HCT116 (cell line): ENCODE measurements at regions not wholly inside any gene's neighbourhood (a gene's known extent, or its start where the extent isn't known, plus 50 kb on each side); places are given as distances from the start of the nearest gene placed in this dataset.

ENCODE experiments used
- ATAC-seq: fragments of 200-7000 bp; cut with Tn5 transposase; 2 replicates; pipeline ENCODE4 v1.9.1; 2020; ENCODE audit warnings: mild to moderate bottlenecking, moderate library complexity
- BruUV-seq: library from RNA; stranded (reverse); fragments of 400-500 nt; replicated peaks from 2 replicates; lab custom pipeline; 2021; lab: Mats Ljungman, UMichigan
- CTCF ChIA-PET: fragments of 300-600 bp; sonication (Branson Sonifier 250); formaldehyde crosslinking; loops from one replicate; lab custom pipeline; 2021; ENCODE audit warnings: antibody characterized with exemption; lab: Charles Lee
- POLR2A ChIA-PET: fragments of 300-600, 350-600 bp; sonication (Branson Sonifier 250); formaldehyde crosslinking; loops from one replicate; lab custom pipeline; 2021; ENCODE audit warnings: antibody characterized with exemption; lab: Charles Lee
- RAD21 ChIA-PET, 2 experiments: fragments of 300-600 bp; sonication (Branson Sonifier 250); formaldehyde crosslinking; loops; one replicate each; lab custom pipeline; 2023; ENCODE audit warnings: low total read pairs in 2 of 2; ENCODE audit not compliant: uncharacterized antibody in 2 of 2, unreplicated experiment in 2 of 2, low non-redundant PET in 1 of 2; lab: Charles Lee
- DNase-seq: peaks from one replicate; pipeline ENCODE4 v3.0.0-alpha.2; 2010; ENCODE audit warnings: low read depth, low spot score
- H2AFZ ChIP-seq: fragments of 200-600 bp; shearing (Covaris generic), sonication (generic); 2 replicates; pipeline ENCODE4 v1.6.1; 2017; ENCODE audit warnings: low read depth, mixed run types, mixed read lengths, antibody characterized with exemption, low read length; ENCODE audit not compliant: poor library complexity, severe bottlenecking
- H3K27ac ChIP-seq: 2 replicates; pipeline ENCODE4 v1.5.1; 2012; ENCODE audit warnings: low read depth, low read length
- H3K27me3 ChIP-seq: fragments of 200-600 bp; sonication (generic); 2 replicates; pipeline ENCODE4 v1.6.1; 2016; ENCODE audit warnings: mixed run types, low read length, mixed read lengths; ENCODE audit not compliant: insufficient read depth
- H3K36me3 ChIP-seq, 2 experiments: fragments of 200-500 bp in 1 of 2; fragments of 200-600 bp in 1 of 2; sonication (Bioruptor generic) in 1 of 2; sonication (generic) in 1 of 2; 2 replicates each; pipeline versions ENCODE4 v1.5.1 to v1.6.1; 2014 to 2016; ENCODE audit warnings: low read length in 2 of 2, inconsistent platforms in 1 of 2, mixed read lengths in 1 of 2, mixed run types in 1 of 2; ENCODE audit not compliant: insufficient read depth in 2 of 2, control insufficient read depth in 1 of 2
- H3K4me1 ChIP-seq, 2 experiments: fragments of 200-600 bp in 1 of 2; sonication (generic) in 1 of 2; 2 replicates each; pipeline versions ENCODE4 v1.5.1 to v1.6.1; 2012 to 2017; ENCODE audit warnings: low read length in 2 of 2, inconsistent platforms in 1 of 2, mild to moderate bottlenecking in 1 of 2, mixed read lengths in 1 of 2, mixed run types in 1 of 2, moderate library complexity in 1 of 2; ENCODE audit not compliant: insufficient read depth in 2 of 2, control insufficient read depth in 1 of 2
- H3K4me2 ChIP-seq: fragments of 200-600 bp; sonication (generic); 2 replicates; pipeline ENCODE4 v1.6.1; 2017; ENCODE audit warnings: mixed run types, low read length, mixed read lengths
- H3K4me3 ChIP-seq, 2 experiments: fragments of 200-600 bp in 1 of 2; sonication (generic) in 1 of 2; replicated peaks in 1 of 2; 2 replicates each; pipeline ENCODE4 v1.5.1; 2011 to 2016; ENCODE audit warnings: low read length in 2 of 2, control low read depth in 1 of 2, low read depth in 1 of 2, mild to moderate bottlenecking in 1 of 2, mixed read lengths in 1 of 2, mixed run types in 1 of 2
- H3K79me2 ChIP-seq: fragments of 200-600 bp; sonication (generic); 2 replicates; pipeline ENCODE4 v1.6.1; 2017; ENCODE audit warnings: mild to moderate bottlenecking, mixed run types, low read length, moderate library complexity, mixed read lengths; ENCODE audit not compliant: insufficient read depth
- H3K9ac ChIP-seq: fragments of 200-600 bp; sonication (generic); 2 replicates; pipeline ENCODE4 v1.6.1; 2016; ENCODE audit warnings: low read length, mixed read lengths
- H3K9me2 ChIP-seq: fragments of 200-600 bp; sonication (generic), shearing (Covaris generic); 2 replicates; pipeline ENCODE4 v1.6.1; 2017; ENCODE audit warnings: mixed run types, mild to moderate bottlenecking, moderate library complexity; ENCODE audit not compliant: insufficient read depth
- H3K9me3 ChIP-seq, 2 experiments: fragments of 200-500 bp in 1 of 2; fragments of 200-600 bp in 1 of 2; sonication (Bioruptor generic) in 1 of 2; sonication (generic) in 1 of 2; 2 replicates each; pipeline ENCODE4 v1.6.1; 2014 to 2017; ENCODE audit warnings: low read length in 2 of 2, mixed read lengths in 2 of 2, inconsistent platforms in 1 of 2, low read depth in 1 of 2, mild to moderate bottlenecking in 1 of 2, mixed run types in 1 of 2, moderate library complexity in 1 of 2; ENCODE audit not compliant: control insufficient read depth in 1 of 2, insufficient read depth in 1 of 2
- H4K20me1 ChIP-seq: fragments of 200-600 bp; sonication (generic), shearing (Covaris generic); 2 replicates; pipeline ENCODE4 v1.6.1; 2017; ENCODE audit warnings: mixed run types, mild to moderate bottlenecking, moderate library complexity; ENCODE audit not compliant: insufficient read depth
- CEBPB ChIP-seq: IDR thresholded peaks from 2 replicates; pipeline ENCODE4 v1.6.1; 2012; ENCODE audit warnings: low read depth
- EZH2phosphoT487 ChIP-seq: fragments of 200-600 bp; IDR thresholded peaks from 2 replicates; pipeline ENCODE4 v1.6.1; 2018; ENCODE audit warnings: antibody characterized with exemption, borderline replicate concordance
- FOSL1 ChIP-seq: IDR thresholded peaks from 2 replicates; pipeline ENCODE4 v1.6.1; 2012; ENCODE audit warnings: low read depth
- JUND ChIP-seq: IDR thresholded peaks from 2 replicates; pipeline ENCODE4 v1.6.1; 2012
- MAX ChIP-seq: IDR thresholded peaks from 2 replicates; pipeline ENCODE4 v1.6.1; 2012
- POLR2A ChIP-seq: IDR thresholded peaks from 2 replicates; pipeline ENCODE4 v1.7.0; 2011; ENCODE audit warnings: borderline replicate concordance; ENCODE audit not compliant: insufficient read depth, insufficient read length; ENCODE audit errors: extremely low read depth
- POLR2AphosphoS5 ChIP-seq: IDR thresholded peaks from 2 replicates; pipeline ENCODE4 v1.6.1; 2011; ENCODE audit warnings: mild to moderate bottlenecking, low read depth, low read length, moderate library complexity
- SIN3A ChIP-seq: IDR thresholded peaks from 2 replicates; pipeline ENCODE4 v1.6.1; 2012; ENCODE audit warnings: low read depth
- SP1 ChIP-seq: IDR thresholded peaks from 2 replicates; pipeline ENCODE4 v1.6.1; 2012; ENCODE audit warnings: low read depth
- YY1 ChIP-seq: IDR thresholded peaks from 2 replicates; pipeline ENCODE4 v1.6.1; 2011; ENCODE audit warnings: low read length, low read depth, moderate library complexity, mild to moderate bottlenecking; ENCODE audit not compliant: insufficient replicate concordance; ENCODE audit errors: extremely low read depth
- ZNF274 ChIP-seq: fragments of 200-500 bp; sonication (Bioruptor generic); IDR thresholded peaks from 2 replicates; pipeline ENCODE4 v1.6.1; 2014; ENCODE audit warnings: mild to moderate bottlenecking, low read depth, low read length, inconsistent platforms
- intact Hi-C: fragments of 100-400 bp; cut with micrococcal nuclease; formaldehyde crosslinking; loops from 2 replicates; pipeline ENCODE4 v1.10.0; 2022
- TF ChIP-seq, protein P1 (sequence below): IDR thresholded peaks from 2 replicates; pipeline ENCODE4 v1.6.1; 2011; ENCODE audit warnings: mild to moderate bottlenecking, low read length, moderate library complexity; ENCODE audit not compliant: insufficient replicate concordance; ENCODE audit errors: extremely low read depth
- TF ChIP-seq, protein P2 (sequence below): IDR thresholded peaks from 2 replicates; pipeline ENCODE4 v1.6.1; 2012; ENCODE audit warnings: low read depth

GRCh38 chr3:106342386-106342785 is 473.6 kb upstream of the CBLB start (continued):
- TF ChIP-seq, protein P1, sequence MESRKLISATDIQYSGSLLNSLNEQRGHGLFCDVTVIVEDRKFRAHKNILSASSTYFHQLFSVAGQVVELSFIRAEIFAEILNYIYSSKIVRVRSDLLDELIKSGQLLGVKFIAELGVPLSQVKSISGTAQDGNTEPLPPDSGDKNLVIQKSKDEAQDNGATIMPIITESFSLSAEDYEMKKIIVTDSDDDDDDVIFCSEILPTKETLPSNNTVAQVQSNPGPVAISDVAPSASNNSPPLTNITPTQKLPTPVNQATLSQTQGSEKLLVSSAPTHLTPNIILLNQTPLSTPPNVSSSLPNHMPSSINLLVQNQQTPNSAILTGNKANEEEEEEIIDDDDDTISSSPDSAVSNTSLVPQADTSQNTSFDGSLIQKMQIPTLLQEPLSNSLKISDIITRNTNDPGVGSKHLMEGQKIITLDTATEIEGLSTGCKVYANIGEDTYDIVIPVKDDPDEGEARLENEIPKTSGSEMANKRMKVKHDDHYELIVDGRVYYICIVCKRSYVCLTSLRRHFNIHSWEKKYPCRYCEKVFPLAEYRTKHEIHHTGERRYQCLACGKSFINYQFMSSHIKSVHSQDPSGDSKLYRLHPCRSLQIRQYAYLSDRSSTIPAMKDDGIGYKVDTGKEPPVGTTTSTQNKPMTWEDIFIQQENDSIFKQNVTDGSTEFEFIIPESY, result no peak
- no peak for TF ChIP-seq SIN3A

DNA sequence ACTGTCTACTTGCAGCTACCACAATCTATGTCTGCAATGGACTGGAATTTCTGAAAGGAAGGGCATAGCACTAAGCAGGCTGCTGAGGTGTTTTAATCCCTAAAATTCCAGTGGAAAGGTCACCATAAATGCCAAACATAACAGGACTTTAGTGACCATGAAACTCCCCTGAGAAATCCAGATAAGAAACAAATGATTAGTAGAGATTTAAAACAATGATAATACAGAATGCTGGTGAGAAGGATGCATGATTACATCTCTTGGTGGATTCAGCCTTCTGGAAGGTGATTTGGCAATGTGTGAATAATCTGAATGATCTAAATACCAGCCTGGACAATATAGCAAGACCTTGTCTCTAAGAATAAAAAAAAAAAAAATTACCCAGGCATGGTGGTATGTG is 475.0 kb upstream of the CBLB start:
- DNase-seq (no peak), ATAC-seq (no peak)
- H3K27ac ChIP-seq, result no peak overlapping the region
- no peak overlapping the region for H2AFZ ChIP-seq
- no peaks in the 10 kb centered on the region for H3K27me3 ChIP-seq
- H3K79me2 ChIP-seq, result no peaks in the 10 kb centered on the region
- no peaks in the 10 kb centered on the region for H3K9me2 ChIP-seq
- no TSS peak for BruUV-seq
- no peaks in the 10 kb centered on the region for H3K9me3 ChIP-seq
- H3K4me1 ChIP-seq, result peaks cover 0 to 4% of the 10 kb centered on the region in 2 experiments; a peak in 1 of 4 replicates
- H3K36me3 ChIP-seq, result no peaks in the 10 kb centered on the region
- no peak overlapping the region for H3K4me2 ChIP-seq
- no peak overlapping the region for H3K9ac ChIP-seq
- ChIA-PET RAD21 (no interaction called here), CTCF (no interaction called here), POLR2A (no interaction called here)
- H4K20me1 ChIP-seq, result no peaks in the 10 kb centered on the region
- no peak overlapping the region for H3K4me3 ChIP-seq
- TF ChIP-seq, protein P1, result no peak
- TF ChIP-seq SP1 (no peak), POLR2AphosphoS5 (no peak), ZNF274 (no peak), MAX (no peak), JUND (no peak), FOSL1 (no peak), EZH2phosphoT487 (no peak), YY1 (no peak), POLR2A (no peak), CEBPB (no peak)
- TF ChIP-seq, protein P2, sequence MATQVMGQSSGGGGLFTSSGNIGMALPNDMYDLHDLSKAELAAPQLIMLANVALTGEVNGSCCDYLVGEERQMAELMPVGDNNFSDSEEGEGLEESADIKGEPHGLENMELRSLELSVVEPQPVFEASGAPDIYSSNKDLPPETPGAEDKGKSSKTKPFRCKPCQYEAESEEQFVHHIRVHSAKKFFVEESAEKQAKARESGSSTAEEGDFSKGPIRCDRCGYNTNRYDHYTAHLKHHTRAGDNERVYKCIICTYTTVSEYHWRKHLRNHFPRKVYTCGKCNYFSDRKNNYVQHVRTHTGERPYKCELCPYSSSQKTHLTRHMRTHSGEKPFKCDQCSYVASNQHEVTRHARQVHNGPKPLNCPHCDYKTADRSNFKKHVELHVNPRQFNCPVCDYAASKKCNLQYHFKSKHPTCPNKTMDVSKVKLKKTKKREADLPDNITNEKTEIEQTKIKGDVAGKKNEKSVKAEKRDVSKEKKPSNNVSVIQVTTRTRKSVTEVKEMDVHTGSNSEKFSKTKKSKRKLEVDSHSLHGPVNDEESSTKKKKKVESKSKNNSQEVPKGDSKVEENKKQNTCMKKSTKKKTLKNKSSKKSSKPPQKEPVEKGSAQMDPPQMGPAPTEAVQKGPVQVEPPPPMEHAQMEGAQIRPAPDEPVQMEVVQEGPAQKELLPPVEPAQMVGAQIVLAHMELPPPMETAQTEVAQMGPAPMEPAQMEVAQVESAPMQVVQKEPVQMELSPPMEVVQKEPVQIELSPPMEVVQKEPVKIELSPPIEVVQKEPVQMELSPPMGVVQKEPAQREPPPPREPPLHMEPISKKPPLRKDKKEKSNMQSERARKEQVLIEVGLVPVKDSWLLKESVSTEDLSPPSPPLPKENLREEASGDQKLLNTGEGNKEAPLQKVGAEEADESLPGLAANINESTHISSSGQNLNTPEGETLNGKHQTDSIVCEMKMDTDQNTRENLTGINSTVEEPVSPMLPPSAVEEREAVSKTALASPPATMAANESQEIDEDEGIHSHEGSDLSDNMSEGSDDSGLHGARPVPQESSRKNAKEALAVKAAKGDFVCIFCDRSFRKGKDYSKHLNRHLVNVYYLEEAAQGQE, result no peak
- intact Hi-C loops, result no loop called here
